Psoas muscle (tissue), 7 donors: ENCODE measurements at regions not wholly inside any gene's neighbourhood (a gene's known extent, or its start where the extent isn't known, plus 50 kb on each side); places are given as distances from the start of the nearest gene placed in this dataset.
A peak's percentile ranks its signal among the peaks of the same experiment; 100 is the strongest.

Experiments
- ATAC-seq, 4 donors: fragments of 200-7000 bp; cut with Tn5 transposase; one replicate each; pipeline ENCODE4 v1.9.1; 2020; ENCODE audit warnings: moderate library complexity in 3 of 4, mild to moderate bottlenecking in 2 of 4
- DNase-seq, 2 donors: peaks; one replicate each; pipeline ENCODE4 v3.0.0-alpha.2; 2020
- H3K27ac ChIP-seq: fragments of 200-600 bp; one replicate; pipeline ENCODE4 v1.8.0; 2022
- H3K27me3 ChIP-seq, 3 donors: fragments of 200-600 bp in 1 of 3; one replicate each; pipeline versions ENCODE4 v1.6.1 to v1.8.0; 2013 to 2022; ENCODE audit warnings: low read length in 2 of 3, mild to moderate bottlenecking in 2 of 3, moderate library complexity in 1 of 3; ENCODE audit not compliant: insufficient read depth in 3 of 3
- H3K36me3 ChIP-seq, 2 donors: fragments of 200-600 bp in 1 of 2; one replicate each; pipeline versions ENCODE4 v1.6.1 to v1.8.0; 2013 to 2022; ENCODE audit warnings: low read depth in 1 of 2, mild to moderate bottlenecking in 1 of 2, moderate library complexity in 1 of 2; ENCODE audit not compliant: insufficient read depth in 1 of 2
- H3K4me1 ChIP-seq: fragments of 200-600 bp; one replicate; pipeline ENCODE4 v1.8.0; 2022
- H3K4me3 ChIP-seq: fragments of 200-600 bp; one replicate; pipeline ENCODE4 v1.8.0; 2022; ENCODE audit warnings: mild to moderate bottlenecking
- H3K9me3 ChIP-seq: fragments of 200-600 bp; one replicate; pipeline ENCODE4 v1.8.0; 2022
- CTCF ChIP-seq: fragments of 200-600 bp; IDR thresholded peaks from one replicate; pipeline ENCODE4 v1.8.0; 2022; ENCODE audit warnings: antibody characterized with exemption
- WGBS, 3 donors: extraction: QIAGEN DNeasy Blood & Tissue Kit; methylation state at CpG; one replicate each; pipeline versions ENCODE4 v1.1.6 to v1.1.7; 2013; 5-methylcytosine and 5-hydroxymethylcytosine counted together
- intact Hi-C, 2 donors: fragments of 100-400 bp; cut with DNase I; formaldehyde crosslinking; loops; one replicate each; pipeline versions ENCODE4 v1.11.0 to v1.14.2; 2022
- donor health status: healthy with polysubstance abuse.
- donor health status: DM: no; HTN: no; CAD: no; lungs with moderate emphysema.
- donor health status: Bipolar disorder and iron deficiency.
- donor health status: healthy.
- donor health status: DM: yes; HTN: yes; CAD: no.
- donor health status: DM: no; HTN: no; CAD: no.
- donor health status: DM: yes; HTN: yes; CAD: no.

- no peaks in the 10 kb centered on the region for H3K36me3 ChIP-seq
- intact Hi-C loops, result no loop called here
- peak; percentile 26 to 45 (median 35) for ATAC-seq
- no peak for TF ChIP-seq CTCF
- 30 to 48% (median 39%) methylated on average over 12 of the region's 12 CpGs for WGBS, 3 donors
- DNase-seq, result no peak
- H3K27me3 ChIP-seq, result no peaks in the 10 kb centered on the region
- no peaks in the 10 kb centered on the region for H3K9me3 ChIP-seq
- no peaks in the 10 kb centered on the region for H3K4me1 ChIP-seq
- H3K27ac ChIP-seq, result no peak overlapping the region
- H3K4me3 ChIP-seq, result no peak overlapping the region
These were observed 98.5 kb downstream of the SINHCAF start for GRCh38 chr12:31227401-31227981.

- H3K4me3 ChIP-seq, result no peak overlapping the region
- no peak overlapping the region for H3K27ac ChIP-seq
- intact Hi-C loops, result no loop called here
- no peak for DNase-seq
- TF ChIP-seq CTCF, result no peak
- ATAC-seq, result peak; percentile 48 to 80 (median 60)
- H3K27me3 ChIP-seq, result no peaks in the 10 kb centered on the region
- H3K36me3 ChIP-seq, result no peaks in the 10 kb centered on the region
- H3K4me1 ChIP-seq, result no peaks in the 10 kb centered on the region
- no peaks in the 10 kb centered on the region for H3K9me3 ChIP-seq
- WGBS, 3 donors, result 50 to 62% (median 53%) methylated on average over 23 of the region's 23 CpGs
These were observed 96.8 kb downstream of the SINHCAF start for GRCh38 chr12:31228811-31229792.

GRCh38 chr12:31230004-31230403 lies 95.9 kb downstream of the SINHCAF start:
- no peak overlapping the region for H3K27ac ChIP-seq
- ATAC-seq (no peak), DNase-seq (no peak)
- intact Hi-C loops, result no loop called here
- no peaks in the 10 kb centered on the region for H3K27me3 ChIP-seq
- WGBS, 3 donors, result 81 to 90% (median 84%) methylated on average over 5 of the region's 5 CpGs
- no peak for TF ChIP-seq CTCF
- no peaks in the 10 kb centered on the region for H3K36me3 ChIP-seq
- no peak overlapping the region for H3K4me3 ChIP-seq
- H3K4me1 ChIP-seq, result no peaks in the 10 kb centered on the region
- H3K9me3 ChIP-seq, result no peaks in the 10 kb centered on the region
